Central memory CD4-positive, alpha-beta T cell (primary cell): ENCODE measurements at regions not wholly inside any gene's neighbourhood (a gene's known extent, or its start where the extent isn't known, plus 50 kb on each side); places are given as distances from the start of the nearest gene placed in this dataset.
A peak's percentile ranks its signal among the peaks of the same experiment; 100 is the strongest.
"Not testable (repeated sequence)": the region's sequence is repeated elsewhere in the genome, so short reads cannot be mapped to it uniquely, and the experiment has no call there.

Experiments
- DNase-seq: peaks from one replicate; pipeline ENCODE4 v3.0.0; 2022

DNA sequence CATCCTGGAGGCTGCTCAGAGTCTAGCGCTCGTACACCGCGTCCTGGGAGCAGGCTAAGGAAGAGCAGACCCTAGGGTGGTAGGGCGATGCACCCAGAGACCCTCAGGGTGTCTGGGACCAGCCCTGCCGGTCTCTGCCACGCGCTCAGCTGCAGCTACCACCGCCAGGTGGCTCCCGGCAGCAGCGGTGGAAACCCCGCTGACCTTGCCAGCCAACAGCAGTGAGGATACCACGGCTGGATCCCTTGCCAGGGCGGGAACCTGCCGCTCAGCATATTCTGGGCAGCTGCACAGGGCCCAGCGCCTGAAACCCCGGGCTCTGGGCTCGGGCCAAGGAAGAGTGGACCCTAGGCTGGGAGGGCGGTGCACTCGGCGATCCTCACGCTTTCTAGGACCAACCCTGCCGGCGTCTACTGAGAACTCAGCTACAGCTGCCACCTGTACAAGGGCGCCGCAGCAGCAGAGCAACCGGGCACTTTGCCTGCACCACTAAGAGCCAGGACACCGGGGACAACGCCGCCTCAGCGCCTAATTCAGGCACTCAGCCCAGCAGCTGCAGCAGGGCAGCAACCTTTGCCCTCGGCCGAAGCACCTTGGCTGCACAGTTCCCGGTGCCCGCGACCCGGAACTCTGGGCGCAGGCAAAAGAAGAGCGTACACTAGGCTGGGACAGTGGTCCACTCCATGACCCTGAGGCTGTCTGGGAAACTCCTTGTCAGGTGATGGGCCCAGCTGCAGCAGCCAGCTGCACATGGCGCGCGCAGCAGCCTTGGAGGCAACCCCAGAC is 80.8 kb downstream of the POTEB2 start:
- DNase-seq = not testable (repeated sequence)

DNA sequence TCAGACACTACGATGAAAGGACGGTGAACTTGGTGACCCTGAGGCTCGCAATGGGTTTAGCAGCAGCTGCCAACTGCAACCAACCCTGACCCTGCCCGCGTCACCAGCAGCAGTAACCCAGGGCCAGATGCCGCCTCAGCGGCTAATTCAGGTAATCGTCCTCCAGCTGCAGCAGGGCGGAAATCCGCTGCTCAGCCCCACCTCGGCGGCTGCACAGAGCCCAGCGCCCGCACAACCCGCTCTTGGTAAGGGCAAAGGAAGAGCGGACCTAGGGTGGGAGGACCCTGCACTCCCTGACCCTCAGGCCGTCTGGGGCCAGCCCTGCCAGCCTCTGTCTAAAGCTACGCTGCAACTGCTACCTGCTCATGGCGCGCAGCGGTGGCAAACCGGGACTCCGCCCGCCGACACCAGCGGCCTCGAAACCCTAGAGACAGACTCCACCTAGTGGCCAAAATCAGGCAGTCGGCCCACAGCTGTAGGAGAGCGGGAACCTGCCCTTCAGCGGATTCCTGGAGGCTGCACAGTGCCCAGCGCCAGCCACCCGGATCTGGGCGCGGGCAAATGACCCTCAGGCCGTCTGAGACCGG is 82.4 kb downstream of the POTEB2 start:
- peak; percentile 10 for DNase-seq

DNA sequence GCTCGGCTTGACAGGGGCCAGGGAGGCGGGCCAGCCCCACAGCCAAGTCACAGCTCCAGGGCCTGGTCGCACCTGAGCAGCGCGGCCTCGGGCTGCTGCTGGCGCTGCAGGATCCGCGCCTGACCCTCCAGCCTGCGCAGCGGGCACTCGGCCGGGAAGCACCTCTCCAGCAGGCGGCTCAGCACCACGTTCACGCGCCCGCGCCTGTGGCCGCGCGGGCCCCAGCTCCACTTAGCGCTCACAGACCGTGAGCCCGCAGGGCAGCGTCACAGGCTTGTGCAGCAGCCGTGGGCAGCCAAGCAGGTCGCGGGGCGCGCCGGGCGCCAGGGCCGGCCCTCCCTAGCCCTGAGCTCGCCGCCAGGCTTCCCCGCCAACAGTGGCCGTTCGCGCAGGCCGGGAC is 90.7 kb downstream of the POTEB2 start:
- not testable (repeated sequence) for DNase-seq

DNA sequence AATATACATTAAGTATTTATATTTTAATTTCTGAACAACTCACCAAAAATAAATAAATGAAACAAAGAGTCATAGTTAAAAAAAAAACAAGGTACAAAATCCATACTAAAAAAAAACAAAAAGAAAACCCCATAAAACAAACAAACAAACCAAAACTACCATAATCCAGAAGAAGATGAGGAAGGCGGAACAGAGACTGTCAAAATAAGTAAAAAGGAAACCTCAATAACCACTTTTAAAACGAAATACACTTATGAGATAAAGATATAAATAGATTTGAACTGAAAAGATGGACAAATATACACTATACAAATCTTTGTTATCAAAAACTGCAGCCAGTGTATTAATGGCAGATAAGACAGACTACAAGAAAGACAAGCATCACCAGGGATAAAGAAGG is 98.2 kb downstream of the POTEB2 start:
- DNase-seq = not testable (repeated sequence)

DNA sequence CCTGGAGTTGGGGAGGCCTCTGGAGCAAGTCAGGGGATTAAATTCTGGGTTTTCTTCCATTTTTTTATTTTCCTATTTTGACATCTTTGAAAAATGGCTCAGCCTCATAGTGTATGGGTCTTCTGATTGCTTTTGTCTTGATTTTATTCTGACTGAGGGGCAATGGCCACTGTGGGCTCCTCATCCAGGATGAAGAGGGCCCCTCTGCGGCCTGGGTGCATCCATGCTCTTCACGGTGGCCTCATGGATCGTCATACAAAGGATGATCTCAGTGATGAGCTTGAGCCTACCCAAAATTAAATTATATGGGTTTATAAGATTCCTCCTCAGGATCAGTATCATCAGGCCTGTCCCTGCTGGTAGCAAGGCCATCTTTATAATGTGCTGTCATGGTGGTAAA is 103.7 kb downstream of the POTEB2 start:
- not testable (repeated sequence) for DNase-seq

DNA sequence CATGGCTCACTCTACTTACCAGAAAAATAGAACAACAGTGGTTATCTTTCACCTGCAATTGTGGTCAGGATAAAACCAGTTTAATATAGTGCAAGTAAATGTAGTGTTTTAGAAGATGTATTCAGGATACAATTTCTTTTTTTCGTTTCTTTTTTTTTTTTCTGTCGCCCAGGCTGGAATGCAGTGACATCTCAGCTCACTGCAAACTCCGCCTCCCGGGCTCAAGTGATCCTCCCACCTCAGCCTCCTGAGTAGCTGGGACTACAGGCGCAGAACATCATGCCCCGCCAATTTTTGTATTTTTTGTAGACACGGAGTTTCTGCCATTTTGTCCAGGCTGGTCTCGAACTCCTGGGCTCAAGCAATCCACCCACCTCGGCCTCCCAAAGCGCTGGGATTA is 109.7 kb downstream of the POTEB2 start:
- DNase-seq = not testable (repeated sequence)

DNA sequence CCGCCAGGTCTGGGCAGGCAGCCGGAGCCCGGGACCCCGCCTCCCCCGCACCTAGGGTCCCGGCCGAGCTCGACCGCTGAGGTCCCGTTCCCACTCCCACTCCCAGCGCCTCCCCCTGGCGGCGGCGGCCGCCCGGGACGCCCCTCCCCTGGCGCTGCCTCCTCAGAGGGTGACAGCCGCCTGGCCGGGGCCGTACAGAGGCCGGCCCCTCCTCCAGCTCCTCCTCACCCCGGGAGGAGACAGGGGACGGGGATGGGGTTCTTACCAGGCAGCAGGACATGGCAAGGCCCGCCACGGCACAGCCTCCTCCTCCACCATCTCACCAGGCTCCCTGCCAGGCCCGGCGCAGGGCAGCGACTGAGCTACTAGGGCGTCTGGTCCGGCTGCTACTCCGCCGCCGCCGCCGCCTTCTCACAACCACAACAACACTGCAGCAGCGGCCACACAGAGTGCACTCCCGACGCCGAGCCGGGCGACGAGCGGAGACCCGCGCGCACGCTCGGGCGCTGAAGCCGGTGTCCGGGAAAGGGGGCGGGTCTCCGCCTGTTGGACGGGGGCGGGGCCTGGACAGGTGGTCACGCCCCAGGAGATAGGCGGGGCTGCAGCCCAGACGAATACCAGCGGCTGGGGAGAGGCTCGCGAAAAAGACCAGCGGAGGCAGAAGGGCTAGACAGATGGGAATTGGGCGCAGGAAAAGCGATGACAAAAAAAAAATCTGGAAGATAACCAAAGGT is 110.3 kb downstream of the POTEB2 start:
- not testable (repeated sequence) for DNase-seq

DNA sequence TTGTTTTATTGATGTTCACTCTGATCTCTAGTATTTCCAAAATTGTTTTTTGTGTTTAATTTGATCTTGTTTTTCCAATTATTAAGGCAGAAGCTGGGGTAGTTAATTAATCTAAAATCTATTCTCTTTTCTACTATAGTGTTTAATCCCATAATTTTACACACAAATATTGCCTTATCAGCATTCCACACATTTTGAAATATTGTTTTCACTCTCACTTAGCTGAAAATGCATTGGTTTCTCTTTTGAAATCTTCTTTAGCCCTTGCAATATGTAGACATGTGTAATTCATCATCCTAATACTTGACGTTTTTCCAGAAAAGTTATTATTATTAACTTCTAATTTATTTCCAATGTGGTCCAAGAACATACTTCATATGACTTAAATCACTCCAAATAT is 132.6 kb downstream of the POTEB2 start:
- DNase-seq = not testable (repeated sequence)
